Tibial nerve (tissue), 4 donors: ENCODE measurements at regions not wholly inside any gene's neighbourhood (a gene's known extent, or its start where the extent isn't known, plus 50 kb on each side); places are given as distances from the start of the nearest gene placed in this dataset.

Experiments used
- DNase-seq, 2 donors: peaks; one replicate each; pipeline ENCODE4 v3.0.0-alpha.2; 2019; ENCODE audit warnings: low spot score in 2 of 2
- H3K27ac ChIP-seq, 4 donors: fragments of 200-600 bp; sonication (generic) in 3 of 4; one replicate each; pipeline ENCODE4 v1.5.1; 2017 to 2019; ENCODE audit warnings: mild to moderate bottlenecking in 1 of 4
- H3K27me3 ChIP-seq, 2 donors: fragments of 200-600 bp; sonication (generic) in 1 of 2; one replicate each; pipeline versions ENCODE4 v1.5.1 to v1.6.0; 2017 to 2019
- H3K36me3 ChIP-seq, 3 donors: fragments of 200-600 bp; sonication (generic); one replicate each; pipeline ENCODE4 v1.5.1; 2018 to 2019
- H3K4me1 ChIP-seq, 4 donors: fragments of 200-600 bp; sonication (generic) in 3 of 4; one replicate each; pipeline ENCODE4 v1.5.1; 2017 to 2019
- H3K4me3 ChIP-seq, 4 donors: fragments of 200-600 bp; sonication (generic) in 3 of 4; one replicate each; pipeline ENCODE4 v1.5.1; 2017 to 2019; ENCODE audit warnings: mild to moderate bottlenecking in 1 of 4, moderate library complexity in 1 of 4
- H3K9me3 ChIP-seq, 4 donors: fragments of 200-600 bp; sonication (generic) in 3 of 4; one replicate each; pipeline ENCODE4 v1.5.1; 2017 to 2019
- EP300 ChIP-seq, 2 donors: sonication (generic); formaldehyde crosslinking; IDR thresholded peaks; one replicate each; pipeline ENCODE4 v1.6.1; 2017; ENCODE audit warnings: antibody characterized with exemption in 2 of 2, mild to moderate bottlenecking in 1 of 2
- POLR2A ChIP-seq, 2 donors: fragments of 450-650 bp; IDR thresholded peaks; one replicate each; pipeline ENCODE4 v1.6.1; 2017; ENCODE audit warnings: antibody characterized with exemption in 2 of 2, mild to moderate bottlenecking in 2 of 2, moderate library complexity in 2 of 2
- WGBS, 2 donors: methylation state at CpG; one replicate each; pipeline ENCODE4 v1.1.5; 2018; 5-methylcytosine and 5-hydroxymethylcytosine counted together
- TF ChIP-seq, protein P1 (sequence below), 5 experiments: fragments of 200-600 bp in 3 of 5; fragments of 450-650 bp in 2 of 5; sonication (generic) in 3 of 5; IDR thresholded peaks; one replicate each; pipeline ENCODE4 v1.5.1; 2016 to 2019; ENCODE audit warnings: antibody characterized with exemption in 5 of 5, mild to moderate bottlenecking in 3 of 5, moderate library complexity in 2 of 5

DNA sequence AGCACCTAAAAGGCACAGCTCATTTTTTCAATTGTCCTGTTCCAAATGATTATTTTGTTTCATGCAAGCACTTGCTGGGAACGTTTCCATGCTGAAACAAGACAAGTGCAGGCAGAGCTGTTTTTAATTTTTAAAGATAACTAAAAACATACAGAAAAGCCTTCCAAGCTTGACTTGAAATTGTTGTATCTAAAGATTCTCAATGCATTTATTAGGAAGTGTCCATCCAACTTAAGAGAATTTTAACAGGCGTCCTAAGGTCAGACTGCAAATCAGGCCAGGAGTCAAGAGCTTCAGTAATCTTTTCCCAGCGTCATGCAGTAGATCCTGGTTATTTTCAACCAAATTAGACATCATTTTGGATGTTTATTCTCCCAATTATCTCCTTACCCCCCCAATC is 702.8 kb downstream of the KCNJ2 start:
- Histone ChIP-seq H3K27ac (no peak overlapping the region), H3K36me3 (no peaks in the 10 kb centered on the region), H3K9me3 (no peaks in the 10 kb centered on the region), H3K27me3 (no peaks in the 10 kb centered on the region), H3K4me3 (no peak overlapping the region), H3K4me1 (no peaks in the 10 kb centered on the region)
- DNase-seq: no peak
- 33 to 43% methylated on average over 3 of the region's 3 CpGs for WGBS, 2 donors
- no peak for TF ChIP-seq EP300 (IDR thresholded peaks at IDR 0.05)

- Histone ChIP-seq H3K4me3 (no peak overlapping the region), H3K9me3 (no peaks in the 10 kb centered on the region), H3K27me3 (no peaks in the 10 kb centered on the region), H3K36me3 (no peaks in the 10 kb centered on the region), H3K4me1 (no peaks in the 10 kb centered on the region), H3K27ac (no peak overlapping the region)
- no peak for TF ChIP-seq EP300 (IDR thresholded peaks at IDR 0.05)
- TF ChIP-seq POLR2A (IDR thresholded peaks at IDR 0.05): no peak
- TF ChIP-seq, protein P1, sequence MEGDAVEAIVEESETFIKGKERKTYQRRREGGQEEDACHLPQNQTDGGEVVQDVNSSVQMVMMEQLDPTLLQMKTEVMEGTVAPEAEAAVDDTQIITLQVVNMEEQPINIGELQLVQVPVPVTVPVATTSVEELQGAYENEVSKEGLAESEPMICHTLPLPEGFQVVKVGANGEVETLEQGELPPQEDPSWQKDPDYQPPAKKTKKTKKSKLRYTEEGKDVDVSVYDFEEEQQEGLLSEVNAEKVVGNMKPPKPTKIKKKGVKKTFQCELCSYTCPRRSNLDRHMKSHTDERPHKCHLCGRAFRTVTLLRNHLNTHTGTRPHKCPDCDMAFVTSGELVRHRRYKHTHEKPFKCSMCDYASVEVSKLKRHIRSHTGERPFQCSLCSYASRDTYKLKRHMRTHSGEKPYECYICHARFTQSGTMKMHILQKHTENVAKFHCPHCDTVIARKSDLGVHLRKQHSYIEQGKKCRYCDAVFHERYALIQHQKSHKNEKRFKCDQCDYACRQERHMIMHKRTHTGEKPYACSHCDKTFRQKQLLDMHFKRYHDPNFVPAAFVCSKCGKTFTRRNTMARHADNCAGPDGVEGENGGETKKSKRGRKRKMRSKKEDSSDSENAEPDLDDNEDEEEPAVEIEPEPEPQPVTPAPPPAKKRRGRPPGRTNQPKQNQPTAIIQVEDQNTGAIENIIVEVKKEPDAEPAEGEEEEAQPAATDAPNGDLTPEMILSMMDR (IDR thresholded peaks at IDR 0.05): no peak
- 73 to 89% methylated on average over 2 of the region's 2 CpGs for WGBS, 2 donors
- DNase-seq: no peak
Measured at GRCh38 chr17:70875729-70876310, 706.5 kb downstream of the KCNJ2 start.

DNA sequence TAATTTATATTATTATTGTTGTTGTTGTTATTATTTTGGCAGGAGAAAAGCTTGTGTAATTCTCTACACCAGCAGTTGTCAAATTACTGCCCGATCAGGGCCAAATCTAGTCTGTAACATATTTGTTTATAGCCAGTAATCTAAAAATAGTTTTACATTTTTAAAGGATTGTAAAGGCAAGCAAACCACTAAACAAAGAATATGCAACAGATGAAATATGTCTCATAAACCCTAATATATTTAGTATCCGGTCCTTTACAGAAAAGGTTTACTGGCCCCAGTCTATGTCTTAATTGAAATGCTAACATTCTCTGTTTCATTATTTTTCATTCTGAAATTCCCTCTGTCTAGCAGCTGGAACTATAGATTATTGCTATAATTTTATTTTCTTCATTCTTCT is 709.5 kb downstream of the KCNJ2 start:
- TF ChIP-seq EP300 (IDR thresholded peaks at IDR 0.05) (no peak), POLR2A (IDR thresholded peaks at IDR 0.05) (no peak)
- TF ChIP-seq, protein P1 (IDR thresholded peaks at IDR 0.05): no peak
- H3K4me1 ChIP-seq: no peaks in the 10 kb centered on the region
- no peak for DNase-seq
- H3K27ac ChIP-seq: no peak overlapping the region
- 43 to 50% methylated on average over 2 of the region's 2 CpGs for WGBS, 2 donors
- no peaks in the 10 kb centered on the region for H3K36me3 ChIP-seq
- H3K27me3 ChIP-seq: no peaks in the 10 kb centered on the region
- no peaks in the 10 kb centered on the region for H3K9me3 ChIP-seq
- H3K4me3 ChIP-seq: no peak overlapping the region

DNA sequence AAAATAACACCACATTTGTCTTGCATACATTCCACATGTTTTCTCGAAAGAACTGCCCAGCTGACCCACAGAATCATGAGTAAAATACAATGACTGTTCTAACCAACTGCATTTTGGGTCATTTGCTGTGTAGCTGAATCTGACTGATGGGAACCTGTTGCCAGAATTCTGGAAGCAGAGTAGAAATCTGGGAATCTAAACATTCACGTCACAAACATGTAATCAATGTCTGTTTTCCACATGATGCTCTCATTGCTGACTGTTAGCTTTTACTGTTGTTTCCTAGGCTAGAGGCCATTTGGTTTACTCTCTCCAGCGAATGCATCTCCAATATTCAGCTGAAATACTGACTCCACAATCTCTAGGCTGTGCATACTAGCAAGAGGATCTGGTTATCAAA is 710.1 kb downstream of the KCNJ2 start:
- no peaks in the 10 kb centered on the region for H3K27me3 ChIP-seq
- H3K4me1 ChIP-seq: no peaks in the 10 kb centered on the region
- 49 to 62% methylated on average over 3 of the region's 3 CpGs for WGBS, 2 donors
- DNase-seq: no peak
- TF ChIP-seq POLR2A (IDR thresholded peaks at IDR 0.05) (no peak), EP300 (IDR thresholded peaks at IDR 0.05) (no peak)
- TF ChIP-seq, protein P1 (IDR thresholded peaks at IDR 0.05): no peak
- no peaks in the 10 kb centered on the region for H3K9me3 ChIP-seq
- H3K4me3 ChIP-seq: no peak overlapping the region
- H3K36me3 ChIP-seq: no peaks in the 10 kb centered on the region
- H3K27ac ChIP-seq: no peak overlapping the region

- H3K4me1 ChIP-seq: no peaks in the 10 kb centered on the region
- no peak for DNase-seq
- 5 to 25% methylated on average over 1 of the region's 1 CpG for WGBS, 2 donors
- no peak overlapping the region for H3K27ac ChIP-seq
- TF ChIP-seq POLR2A (IDR thresholded peaks at IDR 0.05): no peak
- no peak for TF ChIP-seq EP300 (IDR thresholded peaks at IDR 0.05)
- TF ChIP-seq, protein P1 (IDR thresholded peaks at IDR 0.05): no peak
- no peaks in the 10 kb centered on the region for H3K27me3 ChIP-seq
- H3K36me3 ChIP-seq: no peaks in the 10 kb centered on the region
- H3K4me3 ChIP-seq: no peak overlapping the region
- H3K9me3 ChIP-seq: no peaks in the 10 kb centered on the region
Measured at GRCh38 chr17:70881093-70881492, 711.8 kb downstream of the KCNJ2 start.

DNA sequence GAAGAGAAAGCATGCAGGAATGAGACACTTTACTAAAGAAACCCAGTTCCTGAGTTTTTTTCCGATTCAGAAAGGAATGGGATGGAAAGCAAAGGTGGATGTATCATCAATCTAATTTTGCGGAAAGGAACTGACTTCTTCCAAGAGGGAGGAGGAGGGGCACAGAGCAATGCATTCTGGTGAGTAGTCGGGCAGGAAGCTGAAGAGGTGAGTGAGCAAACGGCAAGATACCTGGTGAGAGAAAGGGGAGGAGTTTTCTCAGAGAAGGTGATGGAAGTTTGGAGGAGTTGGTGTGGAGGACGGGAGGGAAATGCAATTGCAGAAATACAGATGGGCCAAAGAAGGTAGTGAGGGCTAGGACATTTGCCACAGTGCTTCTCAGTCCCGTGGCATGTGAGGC is 713.2 kb downstream of the KCNJ2 start:
- no peaks in the 10 kb centered on the region for H3K27me3 ChIP-seq
- DNase-seq: no peak

More for the DNA sequence above, 713.2 kb downstream of the KCNJ2 start:
- Histone ChIP-seq H3K4me1 (no peaks in the 10 kb centered on the region), H3K4me3 (no peak overlapping the region), H3K9me3 (no peaks in the 10 kb centered on the region), H3K27ac (no peak overlapping the region), H3K36me3 (no peaks in the 10 kb centered on the region)
- TF ChIP-seq EP300 (IDR thresholded peaks at IDR 0.05): no peak
- TF ChIP-seq POLR2A (IDR thresholded peaks at IDR 0.05): no peak
- TF ChIP-seq, protein P1 (IDR thresholded peaks at IDR 0.05): no peak
- 74 to 79% methylated on average over 6 of the region's 6 CpGs for WGBS, 2 donors
